ENCODE measurements at regions not wholly inside any gene's neighbourhood (a gene's known extent, or its start where the extent isn't known, plus 50 kb on each side); places are given as distances from the start of the nearest gene placed in this dataset.

- no peak overlapping the region for H3K4me2 ChIP-seq (replicated peaks; ENCODE audit: extremely low read depth, low read length, poor library complexity, severe bottlenecking)
- no peaks in the 10 kb centered on the region for H3K36me3 ChIP-seq (replicated peaks in 1 of 2; ENCODE audit: control insufficient read depth in 1 of 2, insufficient read depth in 2 of 2, low read length in 2 of 2)
- no peaks in the 10 kb centered on the region for H3K79me2 ChIP-seq (ENCODE audit: insufficient read depth, low read length)
- WGBS (ENCODE audit: insufficient coverage) = 95% methylated on average over 3 of the region's 4 CpGs
- no peak overlapping the region for H3K9ac ChIP-seq (ENCODE audit: insufficient read depth, low read length, poor library complexity, severe bottlenecking)
- H4K20me1 ChIP-seq (ENCODE audit: insufficient read depth, low read length) = no peaks in the 10 kb centered on the region
- H3K27me3 Mint-ChIP-seq (ENCODE audit: low read depth in 3 of 3) = no peaks in the 10 kb centered on the region
- H3K36me3 Mint-ChIP-seq = no peaks in the 10 kb centered on the region
- H3K27ac Mint-ChIP-seq = no peak overlapping the region
- H3K4me1 Mint-ChIP-seq = no peaks in the 10 kb centered on the region
- no peak for DNase-seq
- no peaks in the 10 kb centered on the region for H3K27me3 ChIP-seq (ENCODE audit: control insufficient read depth in 2 of 2, insufficient read depth in 2 of 2, low read length in 2 of 2)
- intact Hi-C loops (cut with micrococcal nuclease) = no loop called here
- H3K4me3 ChIP-seq (replicated peaks in 1 of 3; ENCODE audit: low read depth in 2 of 3, low read length in 3 of 3) = no peak overlapping the region
- no peak overlapping the region for H3K4me3 Mint-ChIP-seq
- H2AFZ ChIP-seq (ENCODE audit: insufficient read depth, low read depth, low read length, poor library complexity, severe bottlenecking) = no peak overlapping the region
- no peak overlapping the region for H3K27ac ChIP-seq (ENCODE audit: low read depth in 1 of 2, low read length in 2 of 2)
- peaks cover 0 to 2% (median 2%) of the 10 kb centered on the region in 7 donors for H3K9me3 Mint-ChIP-seq
- no peaks in the 10 kb centered on the region for H3K4me1 ChIP-seq (ENCODE audit: control insufficient read depth in 1 of 2, insufficient read depth in 2 of 2, low read length in 2 of 2)
- no peak for TF ChIP-seq CTCF (IDR thresholded peaks at IDR 0.05)
- no peaks in the 10 kb centered on the region for H3K9me3 ChIP-seq (replicated peaks in 1 of 2; ENCODE audit: control insufficient read depth in 1 of 2, insufficient read depth in 1 of 2, low read length in 2 of 2)
Measured at GRCh38 chr5:167351316-167351715, 940.1 kb upstream of the WWC1 start.

- no peaks in the 10 kb centered on the region for H3K27me3 ChIP-seq (ENCODE audit: control insufficient read depth in 2 of 2, insufficient read depth in 2 of 2, low read length in 2 of 2)
- Mint-ChIP-seq H3K27ac (no peak overlapping the region), H3K9me3 (peaks cover 0 to 2% (median 2%) of the 10 kb centered on the region in 7 donors), H3K4me3 (no peak overlapping the region), H3K27me3 (ENCODE audit: low read depth in 3 of 3) (no peaks in the 10 kb centered on the region), H3K4me1 (no peaks in the 10 kb centered on the region), H3K36me3 (no peaks in the 10 kb centered on the region)
- H4K20me1 ChIP-seq (ENCODE audit: insufficient read depth, low read length) = no peaks in the 10 kb centered on the region
- H3K9ac ChIP-seq (ENCODE audit: insufficient read depth, low read length, poor library complexity, severe bottlenecking) = no peak overlapping the region
- no peak overlapping the region for H3K4me2 ChIP-seq (replicated peaks; ENCODE audit: extremely low read depth, low read length, poor library complexity, severe bottlenecking)
- H3K4me1 ChIP-seq (ENCODE audit: control insufficient read depth in 1 of 2, insufficient read depth in 2 of 2, low read length in 2 of 2) = no peaks in the 10 kb centered on the region
- no peak overlapping the region for H2AFZ ChIP-seq (ENCODE audit: insufficient read depth, low read depth, low read length, poor library complexity, severe bottlenecking)
- no peaks in the 10 kb centered on the region for H3K9me3 ChIP-seq (replicated peaks in 1 of 2; ENCODE audit: control insufficient read depth in 1 of 2, insufficient read depth in 1 of 2, low read length in 2 of 2)
- no peaks in the 10 kb centered on the region for H3K79me2 ChIP-seq (ENCODE audit: insufficient read depth, low read length)
- DNase-seq = no peak
- no peak overlapping the region for H3K27ac ChIP-seq (ENCODE audit: low read depth in 1 of 2, low read length in 2 of 2)
- TF ChIP-seq CTCF (IDR thresholded peaks at IDR 0.05) = no peak
- no peak overlapping the region for H3K4me3 ChIP-seq (replicated peaks in 1 of 3; ENCODE audit: low read depth in 2 of 3, low read length in 3 of 3)
- 83% methylated on average over 7 of the region's 10 CpGs for WGBS (ENCODE audit: insufficient coverage)
- no peaks in the 10 kb centered on the region for H3K36me3 ChIP-seq (replicated peaks in 1 of 2; ENCODE audit: control insufficient read depth in 1 of 2, insufficient read depth in 2 of 2, low read length in 2 of 2)
- intact Hi-C loops (cut with micrococcal nuclease) = no loop called here
Measured at GRCh38 chr5:167352801-167353200, 938.6 kb upstream of the WWC1 start.

All from CD14-positive monocyte (primary cell).